ENCODE measurements at regions not wholly inside any gene's neighbourhood (a gene's known extent, or its start where the extent isn't known, plus 50 kb on each side); places are given as distances from the start of the nearest gene placed in this dataset.

DNA sequence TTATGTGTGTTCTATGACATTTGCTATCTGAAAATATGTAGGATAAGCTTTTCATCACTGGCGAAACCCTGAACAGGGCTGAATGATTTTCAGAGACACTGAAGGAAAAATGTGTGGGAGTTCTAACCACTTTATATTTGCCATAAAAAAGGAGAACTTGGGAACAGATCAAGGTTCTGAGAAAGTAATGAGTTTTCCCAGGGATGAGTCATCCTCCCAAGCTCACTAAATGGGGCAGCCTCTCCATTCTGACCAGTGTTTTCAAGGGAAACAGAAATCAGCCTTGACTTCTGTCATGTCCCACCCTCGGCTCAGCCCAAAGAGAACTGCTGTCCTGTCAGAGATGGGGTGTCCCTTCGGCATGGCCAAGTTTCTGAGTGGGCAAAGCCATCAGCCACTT lies 2109.8 kb upstream of the CELF4 start:
- Histone ChIP-seq H3K9me3 (ENCODE audit: low read length) (no peaks in the 10 kb centered on the region), H3K9ac (ENCODE audit: low read length) (no peak overlapping the region), H3K4me2 (ENCODE audit: low read length) (no peak overlapping the region), H3K27ac (ENCODE audit: low read length) (no peak overlapping the region), H3K9me2 (replicated peaks; ENCODE audit: low read length) (no peaks in the 10 kb centered on the region), H3K36me3 (ENCODE audit: low read depth, low read length) (no peaks in the 10 kb centered on the region), H3K4me1 (ENCODE audit: insufficient read depth, low read length) (no peaks in the 10 kb centered on the region), H2AFZ (ENCODE audit: low read length) (no peak overlapping the region), H3K79me2 (ENCODE audit: low read length) (no peaks in the 10 kb centered on the region), H3K4me3 (ENCODE audit: low read length) (no peak overlapping the region), H3K27me3 (ENCODE audit: low read length) (no peaks in the 10 kb centered on the region), H3F3A (ENCODE audit: low read length, unreplicated experiment) (no peaks in the 10 kb centered on the region), H4K20me1 (ENCODE audit: low read length) (no peaks in the 10 kb centered on the region)
- DNase-seq (peak; percentile 2), ATAC-seq (peak; percentile 71)
- TF ChIP-seq, protein P1, sequence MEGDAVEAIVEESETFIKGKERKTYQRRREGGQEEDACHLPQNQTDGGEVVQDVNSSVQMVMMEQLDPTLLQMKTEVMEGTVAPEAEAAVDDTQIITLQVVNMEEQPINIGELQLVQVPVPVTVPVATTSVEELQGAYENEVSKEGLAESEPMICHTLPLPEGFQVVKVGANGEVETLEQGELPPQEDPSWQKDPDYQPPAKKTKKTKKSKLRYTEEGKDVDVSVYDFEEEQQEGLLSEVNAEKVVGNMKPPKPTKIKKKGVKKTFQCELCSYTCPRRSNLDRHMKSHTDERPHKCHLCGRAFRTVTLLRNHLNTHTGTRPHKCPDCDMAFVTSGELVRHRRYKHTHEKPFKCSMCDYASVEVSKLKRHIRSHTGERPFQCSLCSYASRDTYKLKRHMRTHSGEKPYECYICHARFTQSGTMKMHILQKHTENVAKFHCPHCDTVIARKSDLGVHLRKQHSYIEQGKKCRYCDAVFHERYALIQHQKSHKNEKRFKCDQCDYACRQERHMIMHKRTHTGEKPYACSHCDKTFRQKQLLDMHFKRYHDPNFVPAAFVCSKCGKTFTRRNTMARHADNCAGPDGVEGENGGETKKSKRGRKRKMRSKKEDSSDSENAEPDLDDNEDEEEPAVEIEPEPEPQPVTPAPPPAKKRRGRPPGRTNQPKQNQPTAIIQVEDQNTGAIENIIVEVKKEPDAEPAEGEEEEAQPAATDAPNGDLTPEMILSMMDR (conservative IDR thresholded peaks at IDR 0.05; ENCODE audit: low read depth, low read length) = no peak
- TF ChIP-seq EZH2 (IDR thresholded peaks at IDR 0.05; ENCODE audit: low read length, unreplicated experiment) (no peak), EZH2phosphoT487 (IDR thresholded peaks at IDR 0.05; ENCODE audit: borderline replicate concordance, low read length) (no peak)
- no TSS peak for BruUV-seq (replicated peaks)
- ChIA-PET CTCF (no interaction called here), POLR2A (ENCODE audit: unreplicated experiment) (no interaction called here)
- intact Hi-C loops (cut with micrococcal nuclease) = no loop called here

DNA sequence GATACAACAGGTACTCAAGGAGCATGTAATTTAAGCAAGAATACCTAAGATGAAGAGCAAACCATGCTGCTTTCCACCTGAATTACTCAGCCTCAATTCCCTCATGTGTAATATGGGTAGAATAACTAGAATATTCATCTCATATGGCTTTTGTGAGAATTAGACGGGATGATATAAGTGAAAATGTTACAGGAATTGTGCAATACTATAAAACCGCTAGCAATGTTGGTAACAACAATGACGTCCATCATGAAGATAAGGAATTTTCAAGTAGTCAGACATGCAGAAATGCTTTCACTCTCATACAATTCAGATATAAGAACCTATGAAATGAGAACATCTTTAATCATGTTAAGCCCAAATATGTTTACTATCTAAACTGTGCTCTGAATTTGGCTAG lies 2106.6 kb upstream of the CELF4 start:
- POLR2A ChIA-PET (ENCODE audit: unreplicated experiment) = no interaction called here
- no peak for ATAC-seq
- TF ChIP-seq EZH2phosphoT487 (IDR thresholded peaks at IDR 0.05; ENCODE audit: borderline replicate concordance, low read length) (no peak), EZH2 (IDR thresholded peaks at IDR 0.05; ENCODE audit: low read length, unreplicated experiment) (no peak)
- TF ChIP-seq, protein P1 (conservative IDR thresholded peaks at IDR 0.05; ENCODE audit: low read depth, low read length) = no peak
- H3K4me2 ChIP-seq (ENCODE audit: low read length) = no peak overlapping the region
- H3K27me3 ChIP-seq (ENCODE audit: low read length) = no peaks in the 10 kb centered on the region
- no peaks in the 10 kb centered on the region for H3K4me1 ChIP-seq (ENCODE audit: insufficient read depth, low read length)
- no peaks in the 10 kb centered on the region for H3K9me2 ChIP-seq (replicated peaks; ENCODE audit: low read length)
- intact Hi-C loops (cut with micrococcal nuclease) = no loop called here
- no peaks in the 10 kb centered on the region for H3K9me3 ChIP-seq (ENCODE audit: low read length)
- H3K27ac ChIP-seq (ENCODE audit: low read length) = no peak overlapping the region
- H3K79me2 ChIP-seq (ENCODE audit: low read length) = no peaks in the 10 kb centered on the region
- no peaks in the 10 kb centered on the region for H3K36me3 ChIP-seq (ENCODE audit: low read depth, low read length)
- no peak for DNase-seq
- no peak overlapping the region for H2AFZ ChIP-seq (ENCODE audit: low read length)
- H3K4me3 ChIP-seq (ENCODE audit: low read length) = no peak overlapping the region
- no peaks in the 10 kb centered on the region for H3F3A ChIP-seq (ENCODE audit: low read length, unreplicated experiment)
- H4K20me1 ChIP-seq (ENCODE audit: low read length) = no peaks in the 10 kb centered on the region
- no peak overlapping the region for H3K9ac ChIP-seq (ENCODE audit: low read length)
- CTCF ChIA-PET = no interaction called here
- no TSS peak for BruUV-seq (replicated peaks)

DNA sequence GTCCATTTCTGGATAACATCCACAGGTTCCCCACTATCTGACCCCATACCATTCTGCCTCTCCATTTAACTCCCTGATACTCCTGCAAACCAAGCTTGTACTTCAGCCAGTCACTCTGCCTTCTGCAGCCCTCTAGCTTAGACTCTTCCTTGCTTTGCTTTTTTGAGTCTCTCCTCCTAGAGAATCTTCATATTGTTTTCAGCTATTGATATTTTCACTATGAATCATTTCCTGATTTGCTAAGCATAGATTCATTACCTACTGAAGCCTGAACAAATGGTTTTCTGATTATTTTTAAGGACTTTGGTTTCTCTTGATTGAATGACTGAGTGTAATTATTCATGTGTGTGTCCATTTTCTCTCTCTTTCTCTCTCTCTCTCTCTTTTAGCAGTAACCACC lies 2102.3 kb upstream of the CELF4 start:
- H3K9me2 ChIP-seq (replicated peaks; ENCODE audit: low read length) = no peaks in the 10 kb centered on the region
- H3K4me2 ChIP-seq (ENCODE audit: low read length) = no peak overlapping the region
- H3K27me3 ChIP-seq (ENCODE audit: low read length) = no peaks in the 10 kb centered on the region
- no peak for TF ChIP-seq EZH2 (IDR thresholded peaks at IDR 0.05; ENCODE audit: low read length, unreplicated experiment)
- TF ChIP-seq, protein P1 (conservative IDR thresholded peaks at IDR 0.05; ENCODE audit: low read depth, low read length) = no peak
- TF ChIP-seq EZH2phosphoT487 (IDR thresholded peaks at IDR 0.05; ENCODE audit: borderline replicate concordance, low read length) = no peak
- DNase-seq (no peak), ATAC-seq (no peak; the same call in 1 of the 2 replicates)
- no peak overlapping the region for H3K9ac ChIP-seq (ENCODE audit: low read length)
- intact Hi-C loops (cut with micrococcal nuclease) = no loop called here
- no peaks in the 10 kb centered on the region for H3K36me3 ChIP-seq (ENCODE audit: low read depth, low read length)
- no peak overlapping the region for H2AFZ ChIP-seq (ENCODE audit: low read length)
- no peaks in the 10 kb centered on the region for H3K4me1 ChIP-seq (ENCODE audit: insufficient read depth, low read length)
- BruUV-seq (replicated peaks) = no TSS peak
- no peak overlapping the region for H3K27ac ChIP-seq (ENCODE audit: low read length)
- H3K79me2 ChIP-seq (ENCODE audit: low read length) = no peaks in the 10 kb centered on the region
- no peaks in the 10 kb centered on the region for H4K20me1 ChIP-seq (ENCODE audit: low read length)
- no peak overlapping the region for H3K4me3 ChIP-seq (ENCODE audit: low read length)
- ChIA-PET CTCF (no interaction called here), POLR2A (ENCODE audit: unreplicated experiment) (no interaction called here)
- no peaks in the 10 kb centered on the region for H3K9me3 ChIP-seq (ENCODE audit: low read length)
- no peaks in the 10 kb centered on the region for H3F3A ChIP-seq (ENCODE audit: low read length, unreplicated experiment)
